Peyer's patch (tissue), 4 donors: ENCODE measurements at regions not wholly inside any gene's neighbourhood (a gene's known extent, or its start where the extent isn't known, plus 50 kb on each side); places are given as distances from the start of the nearest gene placed in this dataset.
A peak's percentile ranks its signal among the peaks of the same experiment; 100 is the strongest.

Experiments
- DNase-seq, 3 donors: peaks; one replicate each; pipeline ENCODE4 v3.0.0-alpha.2; 2017 to 2019
- H3K27ac ChIP-seq, 4 donors: fragments of 200-600 bp; sonication (generic); one replicate each; pipeline ENCODE4 v1.5.1; 2016 to 2019
- H3K27me3 ChIP-seq, 2 donors: fragments of 200-600 bp; sonication (generic); one replicate each; pipeline ENCODE4 v1.5.1; 2019
- H3K36me3 ChIP-seq, 3 donors: fragments of 200-600 bp; sonication (generic); one replicate each; pipeline ENCODE4 v1.5.1; 2016 to 2019
- H3K4me1 ChIP-seq, 4 donors: fragments of 200-600 bp; sonication (generic); one replicate each; pipeline ENCODE4 v1.5.1; 2016 to 2019
- H3K4me3 ChIP-seq, 4 donors: fragments of 200-600 bp; sonication (generic); 1 replicate in 3 of 4; 2 replicates in 1 of 4; pipeline ENCODE4 v1.5.1; 2016 to 2019; ENCODE audit warnings: mild to moderate bottlenecking in 1 of 4
- H3K9me3 ChIP-seq, 4 donors: fragments of 200-600 bp; sonication (generic); one replicate each; pipeline ENCODE4 v1.5.1; 2016 to 2019; ENCODE audit warnings: mild to moderate bottlenecking in 1 of 4
- POLR2A ChIP-seq, 2 donors: fragments of 450-650 bp; IDR thresholded peaks; one replicate each; pipeline ENCODE4 v1.5.1; 2017; ENCODE audit warnings: antibody characterized with exemption in 2 of 2, mild to moderate bottlenecking in 2 of 2, moderate library complexity in 2 of 2
- TF ChIP-seq, protein P1 (sequence below), 6 experiments: fragments of 450-650 bp in 4 of 6; fragments of 200-600 bp in 2 of 6; sonication (generic) in 1 of 6; IDR thresholded peaks; one replicate each; pipeline ENCODE4 v1.5.1; 2017 to 2019; ENCODE audit warnings: antibody characterized with exemption in 6 of 6, mild to moderate bottlenecking in 3 of 6, moderate library complexity in 1 of 6

DNA sequence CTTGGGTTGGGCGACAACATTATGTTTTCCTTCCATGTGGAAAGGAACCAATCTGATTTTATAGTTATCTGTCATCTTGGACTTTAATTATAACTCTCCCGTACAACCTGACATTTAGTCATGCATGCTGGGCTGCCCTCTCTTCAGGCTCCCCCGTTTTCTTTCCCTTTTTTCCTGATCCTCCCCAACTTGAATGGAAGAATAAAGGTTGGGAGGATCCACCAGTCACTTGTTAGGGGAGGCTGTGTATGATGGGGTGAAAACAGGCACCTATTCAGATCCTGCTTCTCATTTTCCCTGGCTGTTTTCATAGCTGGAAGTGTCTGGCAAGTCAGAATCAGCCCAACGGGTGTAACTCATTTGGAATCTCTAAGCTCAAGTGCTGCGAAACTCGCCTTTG, 267.2 kb upstream of the SALL1 start:
- Histone ChIP-seq H3K27ac (no peak overlapping the region), H3K27me3 (no peaks in the 10 kb centered on the region), H3K4me1 (no peaks in the 10 kb centered on the region), H3K4me3 (no peak overlapping the region), H3K9me3 (no peaks in the 10 kb centered on the region), H3K36me3 (no peaks in the 10 kb centered on the region)
- DNase-seq, result no peak
- no peak for TF ChIP-seq POLR2A (IDR thresholded peaks at IDR 0.05)
- TF ChIP-seq, protein P1, sequence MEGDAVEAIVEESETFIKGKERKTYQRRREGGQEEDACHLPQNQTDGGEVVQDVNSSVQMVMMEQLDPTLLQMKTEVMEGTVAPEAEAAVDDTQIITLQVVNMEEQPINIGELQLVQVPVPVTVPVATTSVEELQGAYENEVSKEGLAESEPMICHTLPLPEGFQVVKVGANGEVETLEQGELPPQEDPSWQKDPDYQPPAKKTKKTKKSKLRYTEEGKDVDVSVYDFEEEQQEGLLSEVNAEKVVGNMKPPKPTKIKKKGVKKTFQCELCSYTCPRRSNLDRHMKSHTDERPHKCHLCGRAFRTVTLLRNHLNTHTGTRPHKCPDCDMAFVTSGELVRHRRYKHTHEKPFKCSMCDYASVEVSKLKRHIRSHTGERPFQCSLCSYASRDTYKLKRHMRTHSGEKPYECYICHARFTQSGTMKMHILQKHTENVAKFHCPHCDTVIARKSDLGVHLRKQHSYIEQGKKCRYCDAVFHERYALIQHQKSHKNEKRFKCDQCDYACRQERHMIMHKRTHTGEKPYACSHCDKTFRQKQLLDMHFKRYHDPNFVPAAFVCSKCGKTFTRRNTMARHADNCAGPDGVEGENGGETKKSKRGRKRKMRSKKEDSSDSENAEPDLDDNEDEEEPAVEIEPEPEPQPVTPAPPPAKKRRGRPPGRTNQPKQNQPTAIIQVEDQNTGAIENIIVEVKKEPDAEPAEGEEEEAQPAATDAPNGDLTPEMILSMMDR (IDR thresholded peaks at IDR 0.05), result no peak

DNA sequence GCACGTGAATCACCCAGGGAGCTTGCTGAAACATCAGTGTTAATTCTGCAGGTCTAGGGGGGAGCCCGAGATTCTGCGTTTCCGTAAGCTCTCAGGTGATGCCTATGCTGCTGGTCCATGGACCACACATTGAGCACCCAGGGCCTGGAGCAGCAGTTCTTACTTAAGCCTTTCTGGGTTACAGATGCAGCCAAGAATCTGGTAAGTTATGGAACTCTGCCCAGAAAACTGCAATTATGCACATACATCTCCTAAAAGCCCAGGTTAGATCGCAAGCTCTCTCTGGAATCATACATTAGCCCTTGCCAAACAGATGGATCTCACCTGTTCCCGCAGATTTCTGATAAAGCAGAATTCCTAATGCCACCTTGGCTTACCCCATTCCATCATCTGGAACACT, 265.9 kb upstream of the SALL1 start:
- no peaks in the 10 kb centered on the region for H3K27me3 ChIP-seq
- TF ChIP-seq POLR2A (IDR thresholded peaks at IDR 0.05), result no peak
- TF ChIP-seq, protein P1 (IDR thresholded peaks at IDR 0.05), result no peak
- H3K9me3 ChIP-seq, result no peaks in the 10 kb centered on the region
- no peak for DNase-seq
- H3K4me1 ChIP-seq, result no peaks in the 10 kb centered on the region
- no peak overlapping the region for H3K27ac ChIP-seq
- no peak overlapping the region for H3K4me3 ChIP-seq
- no peaks in the 10 kb centered on the region for H3K36me3 ChIP-seq

DNA sequence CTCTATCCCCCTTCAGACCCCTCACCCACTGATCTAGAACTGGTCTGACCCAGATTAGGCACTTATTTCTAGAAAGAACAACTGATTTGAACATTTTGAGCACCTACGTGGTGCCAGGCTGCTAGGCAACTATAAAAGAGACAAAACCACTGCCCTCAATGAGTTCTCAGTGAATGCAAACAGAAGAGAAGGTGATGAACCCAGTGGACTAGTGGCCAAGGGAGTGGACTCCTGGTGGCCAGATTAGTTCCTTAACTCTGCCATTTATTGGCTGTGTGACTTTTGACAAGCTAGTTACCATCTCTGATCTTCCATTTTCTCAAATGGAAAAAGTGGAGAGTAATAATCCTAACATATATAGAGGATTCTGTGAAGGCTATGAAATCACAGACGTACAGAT, 259.1 kb upstream of the SALL1 start:
- Histone ChIP-seq H3K4me3 (no peak overlapping the region), H3K27me3 (no peaks in the 10 kb centered on the region), H3K9me3 (no peaks in the 10 kb centered on the region), H3K4me1 (no peaks in the 10 kb centered on the region), H3K36me3 (no peaks in the 10 kb centered on the region), H3K27ac (no peak overlapping the region)
- TF ChIP-seq, protein P1 (IDR thresholded peaks at IDR 0.05), result no peak
- TF ChIP-seq POLR2A (IDR thresholded peaks at IDR 0.05), result no peak
- DNase-seq, result no peak

DNA sequence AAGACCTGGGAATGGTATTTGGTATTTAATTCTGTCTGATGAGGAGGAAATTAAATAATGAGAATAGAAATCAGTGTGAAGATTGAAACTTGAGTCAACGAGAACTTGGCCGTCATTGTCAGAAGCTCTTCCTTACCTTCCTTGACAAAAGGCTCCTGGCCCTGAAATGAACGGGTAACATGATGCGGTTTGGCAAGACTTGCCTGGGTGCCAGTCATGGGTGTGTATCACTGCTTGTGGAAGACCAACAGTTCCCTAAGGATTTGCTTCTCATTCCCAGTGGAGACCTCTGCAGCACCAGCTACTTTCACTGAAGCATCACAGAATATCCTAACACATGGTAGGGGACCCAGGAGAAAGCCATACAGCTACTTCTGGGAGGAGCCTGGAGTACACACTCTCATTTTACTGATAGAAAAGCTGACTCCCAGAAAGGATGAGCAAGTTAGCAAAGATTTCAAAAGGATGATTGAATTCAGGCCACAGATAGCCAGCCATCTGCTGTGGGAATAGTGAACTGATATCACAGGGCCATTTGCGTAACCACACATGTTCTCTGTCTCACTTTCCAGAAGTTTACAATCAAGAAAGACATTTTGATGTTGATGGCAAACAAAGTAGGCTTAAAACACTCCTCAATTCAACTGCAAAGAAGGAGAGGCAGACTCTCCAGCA, 258.1 kb upstream of the SALL1 start:
- no peak for DNase-seq
- no peaks in the 10 kb centered on the region for H3K4me1 ChIP-seq
- H3K27me3 ChIP-seq, result no peaks in the 10 kb centered on the region
- no peak overlapping the region for H3K4me3 ChIP-seq
- TF ChIP-seq, protein P1 (IDR thresholded peaks at IDR 0.05), result no peak
- TF ChIP-seq POLR2A (IDR thresholded peaks at IDR 0.05), result no peak
- H3K36me3 ChIP-seq, result no peaks in the 10 kb centered on the region
- no peaks in the 10 kb centered on the region for H3K9me3 ChIP-seq
- H3K27ac ChIP-seq, result peak overlapping the region in 1 of 4 donors; percentile 60

DNA sequence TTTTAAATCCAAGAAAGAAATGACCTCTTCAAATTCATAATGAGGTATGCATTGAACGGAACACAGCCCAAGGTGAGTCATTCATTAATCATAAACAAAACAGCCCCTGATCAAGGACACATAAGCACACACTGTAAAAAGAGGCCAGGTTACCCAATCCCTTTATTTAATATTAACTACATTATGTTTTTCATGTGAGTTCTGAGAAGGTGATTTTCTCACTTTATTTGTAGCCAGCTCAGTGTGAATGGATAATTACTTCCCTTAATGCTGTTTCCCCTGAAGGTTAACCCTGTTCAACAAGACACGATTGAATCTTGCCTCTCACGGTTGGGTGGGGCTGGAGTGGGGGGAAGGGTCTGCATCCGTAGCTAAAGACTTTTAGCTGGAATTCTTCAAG, 257.3 kb upstream of the SALL1 start:
- Histone ChIP-seq H3K4me1 (no peaks in the 10 kb centered on the region), H3K36me3 (no peaks in the 10 kb centered on the region), H3K27me3 (no peaks in the 10 kb centered on the region), H3K9me3 (no peaks in the 10 kb centered on the region), H3K4me3 (no peak overlapping the region), H3K27ac (peak overlapping the region in 1 of 4 donors; percentile 60)
- DNase-seq, result no peak
- TF ChIP-seq POLR2A (IDR thresholded peaks at IDR 0.05), result no peak
- TF ChIP-seq, protein P1 (IDR thresholded peaks at IDR 0.05), result no peak

DNA sequence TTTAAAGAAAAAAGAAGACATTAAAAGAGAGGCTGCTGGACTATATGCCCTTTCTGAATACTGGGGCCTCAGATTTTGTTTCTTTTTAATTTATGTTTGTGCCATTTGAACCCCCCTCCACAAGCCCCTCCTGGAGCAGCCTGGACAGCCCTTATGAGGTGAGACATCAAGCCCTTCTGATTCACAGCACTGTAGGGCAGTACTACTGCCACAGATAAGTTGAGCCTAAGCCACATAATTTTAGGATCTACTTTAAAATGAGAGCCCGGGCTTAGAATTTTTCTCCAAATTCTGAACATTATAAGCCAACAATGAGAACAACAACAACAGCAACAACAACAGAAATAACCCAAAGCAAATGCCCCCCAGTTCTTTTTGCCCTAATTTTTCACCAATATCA, 256.9 kb upstream of the SALL1 start:
- Histone ChIP-seq H3K27me3 (no peaks in the 10 kb centered on the region), H3K4me3 (no peak overlapping the region), H3K27ac (peak overlapping the region in 1 of 4 donors; percentile 25), H3K36me3 (no peaks in the 10 kb centered on the region), H3K9me3 (no peaks in the 10 kb centered on the region), H3K4me1 (no peaks in the 10 kb centered on the region)
- TF ChIP-seq POLR2A (IDR thresholded peaks at IDR 0.05), result no peak
- TF ChIP-seq, protein P1 (IDR thresholded peaks at IDR 0.05), result no peak
- no peak for DNase-seq
